Endothelial cell of umbilical vein (primary cell): ENCODE measurements at regions not wholly inside any gene's neighbourhood (a gene's known extent, or its start where the extent isn't known, plus 50 kb on each side); places are given as distances from the start of the nearest gene placed in this dataset.
"Not testable (repeated sequence)": the region's sequence is repeated elsewhere in the genome, so short reads cannot be mapped to it uniquely, and the experiment has no call there.

ENCODE experiments used
- BruUV-seq: library from RNA; stranded (reverse); fragments of 400-500 nt; replicated peaks from 2 replicates; lab custom pipeline; 2021; lab: Mats Ljungman, UMichigan
- CTCF ChIA-PET: fragments of 300-600, 350-600 bp; sonication (Branson Sonifier 250); formaldehyde crosslinking; loops from one replicate; lab custom pipeline; 2021; ENCODE audit warnings: antibody characterized with exemption, inconsistent platforms; lab: Charles Lee
- POLR2A ChIA-PET: fragments of 300-600, 350-600 bp; sonication (Branson Sonifier 250); formaldehyde crosslinking; loops from one replicate; lab custom pipeline; 2021; ENCODE audit warnings: antibody characterized with exemption, inconsistent platforms; lab: Charles Lee
- DNase-seq: peaks from one replicate; pipeline ENCODE4 v3.0.0-alpha.2; 2011; ENCODE audit warnings: low read depth, low spot score
- FAIRE-seq: peaks from 2 replicates; lab custom pipeline; 2011; peaks lifted over from hg19 to GRCh38; lab: Jason Lieb, UNC
- H2AFZ ChIP-seq: 2 replicates; pipeline ENCODE4 v1.6.0; 2012; ENCODE audit warnings: low read depth, low read length, control low read depth, inconsistent platforms
- H3K27ac ChIP-seq: 2 replicates; pipeline ENCODE4 v1.5.1; 2011; ENCODE audit warnings: low read depth, mild to moderate bottlenecking, control low read depth, low read length, moderate library complexity; ENCODE audit not compliant: insufficient read depth
- H3K27me3 ChIP-seq, 2 experiments: 2 replicates each; pipeline versions ENCODE4 v1.6.0 to v1.6.1; 2011; ENCODE audit warnings: low read length in 2 of 2, mixed read lengths in 1 of 2; ENCODE audit not compliant: control insufficient read depth in 2 of 2, insufficient read depth in 2 of 2
- H3K36me3 ChIP-seq, 2 experiments: 2 replicates in 1 of 2; 3 replicates in 1 of 2; pipeline ENCODE4 v1.5.1; 2011; ENCODE audit warnings: low read length in 2 of 2, mild to moderate bottlenecking in 1 of 2, moderate library complexity in 1 of 2; ENCODE audit not compliant: control insufficient read depth in 2 of 2, insufficient read depth in 2 of 2; ENCODE audit errors: extremely low read depth in 1 of 2
- H3K4me1 ChIP-seq: 3 replicates; pipeline ENCODE4 v1.5.1; 2011; ENCODE audit warnings: mild to moderate bottlenecking, low read length; ENCODE audit not compliant: control insufficient read depth, insufficient read depth; ENCODE audit errors: extremely low read depth
- H3K4me2 ChIP-seq: 2 replicates; pipeline ENCODE4 v1.6.1; 2011; ENCODE audit warnings: low read length, control low read depth, mixed read lengths; ENCODE audit not compliant: insufficient read depth
- H3K4me3 ChIP-seq, 3 experiments: fragments of 200-600 bp in 1 of 3; sonication (generic), shearing (Covaris generic) in 1 of 3; replicated peaks in 1 of 3; 2 replicates each; pipeline ENCODE4 v1.5.1; 2011 to 2016; ENCODE audit warnings: control low read depth in 3 of 3, low read length in 3 of 3, mild to moderate bottlenecking in 2 of 3, inconsistent platforms in 1 of 3, low read depth in 1 of 3, moderate library complexity in 1 of 3; ENCODE audit not compliant: insufficient read depth in 1 of 3
- H3K79me2 ChIP-seq: 2 replicates; pipeline ENCODE4 v1.6.0; 2012; ENCODE audit warnings: low read length, inconsistent platforms; ENCODE audit not compliant: control insufficient read depth, insufficient read depth
- H3K9ac ChIP-seq: replicated peaks from 2 replicates; pipeline ENCODE3; 2011; ENCODE audit warnings: low read length, control low read depth; ENCODE audit not compliant: insufficient read depth; ENCODE audit errors: extremely low read depth
- H3K9me1 ChIP-seq: replicated peaks from 3 replicates; pipeline ENCODE4 v1.6.0; 2011; ENCODE audit warnings: mild to moderate bottlenecking, low read length; ENCODE audit not compliant: control insufficient read depth, insufficient read depth; ENCODE audit errors: extremely low read depth
- H3K9me3 ChIP-seq: replicated peaks from 2 replicates; pipeline ENCODE4 v1.5.1; 2012; ENCODE audit warnings: low read length, inconsistent platforms; ENCODE audit not compliant: control insufficient read depth, insufficient read depth
- H4K20me1 ChIP-seq: replicated peaks from 2 replicates; pipeline ENCODE3; 2011; ENCODE audit warnings: mild to moderate bottlenecking, low read length; ENCODE audit not compliant: control insufficient read depth, insufficient read depth; ENCODE audit errors: extremely low read depth
- EZH2 ChIP-seq: IDR thresholded peaks from 2 replicates; pipeline ENCODE4 v1.6.1; 2012; ENCODE audit warnings: borderline replicate concordance, low read depth, mild to moderate bottlenecking, moderate library complexity, low read length, inconsistent platforms; ENCODE audit not compliant: severe bottlenecking
- FOS ChIP-seq: IDR thresholded peaks from 2 replicates; pipeline ENCODE4 v1.6.1; 2011; ENCODE audit warnings: mild to moderate bottlenecking, low read length, moderate library complexity, borderline replicate concordance; ENCODE audit not compliant: insufficient read depth
- GATA2 ChIP-seq: IDR thresholded peaks from 2 replicates; pipeline ENCODE4 v1.7.0; 2011; ENCODE audit warnings: low read depth, mild to moderate bottlenecking, moderate library complexity, mixed read lengths, low read length; ENCODE audit not compliant: insufficient read length, insufficient read depth
- JUN ChIP-seq: IDR thresholded peaks from 2 replicates; pipeline ENCODE4 v1.6.1; 2011; ENCODE audit warnings: borderline replicate concordance, low read depth; ENCODE audit not compliant: insufficient read length, insufficient read depth
- MYC ChIP-seq: IDR thresholded peaks from one replicate; pipeline ENCODE4 v1.6.1; 2011; ENCODE audit warnings: mild to moderate bottlenecking, low read depth, low read length
- POLR2A ChIP-seq: IDR thresholded peaks from 2 replicates; pipeline ENCODE4 v1.6.1; 2012; ENCODE audit warnings: low read depth, mild to moderate bottlenecking, control low read depth, low read length
- POLR2AphosphoS5 ChIP-seq: IDR thresholded peaks from 2 replicates; pipeline ENCODE4 v1.6.1; 2012; ENCODE audit warnings: low read depth, mild to moderate bottlenecking, control low read depth, low read length, moderate library complexity; ENCODE audit not compliant: insufficient read depth
- dilution Hi-C: fragments of 300-500 bp; cut with MboI; formaldehyde crosslinking; loops from one replicate; pipeline ENCODE4 v1.15.0; 2019; ENCODE audit warnings: low sequenced_read_pairs; ENCODE audit not compliant: extremely low pct_ligation_motif_present
- intact Hi-C: fragments of 100-400 bp; cut with micrococcal nuclease; formaldehyde crosslinking; loops from one replicate; pipeline ENCODE4 v1.10.0; 2022
- TF ChIP-seq, protein P1 (sequence below), 2 donors: IDR thresholded peaks; 1 replicate in 1 of 2; 2 replicates in 1 of 2; pipeline ENCODE4 v1.5.1; 2011; ENCODE audit warnings: low read length in 2 of 2, mild to moderate bottlenecking in 2 of 2, moderate library complexity in 2 of 2, control low read depth in 1 of 2, inconsistent platforms in 1 of 2, low read depth in 1 of 2; ENCODE audit not compliant: insufficient read depth in 1 of 2; ENCODE audit errors: extremely low read depth in 1 of 2
- TF ChIP-seq, protein P2 (sequence below): IDR thresholded peaks from 2 replicates; pipeline ENCODE4 v1.6.1; 2011; ENCODE audit not compliant: insufficient read depth, insufficient read length

GRCh38 chr3:81816473-81817250 is 55.2 kb upstream of the GBE1 start:
- DNase-seq (no peak), FAIRE-seq (no peak)
- ChIA-PET POLR2A (no interaction called here), CTCF (no interaction called here)
- H2AFZ ChIP-seq, result no peak overlapping the region
- intact Hi-C loops, result no loop called here
- H3K27ac ChIP-seq, result no peak overlapping the region
- no peaks in the 10 kb centered on the region for H3K9me3 ChIP-seq
- H3K4me2 ChIP-seq, result no peak overlapping the region
- H3K36me3 ChIP-seq, result no peaks in the 10 kb centered on the region
- no peaks in the 10 kb centered on the region for H3K79me2 ChIP-seq
- H3K9me1 ChIP-seq, result no peaks in the 10 kb centered on the region
- no peaks in the 10 kb centered on the region for H3K4me1 ChIP-seq
- TF ChIP-seq, protein P1, sequence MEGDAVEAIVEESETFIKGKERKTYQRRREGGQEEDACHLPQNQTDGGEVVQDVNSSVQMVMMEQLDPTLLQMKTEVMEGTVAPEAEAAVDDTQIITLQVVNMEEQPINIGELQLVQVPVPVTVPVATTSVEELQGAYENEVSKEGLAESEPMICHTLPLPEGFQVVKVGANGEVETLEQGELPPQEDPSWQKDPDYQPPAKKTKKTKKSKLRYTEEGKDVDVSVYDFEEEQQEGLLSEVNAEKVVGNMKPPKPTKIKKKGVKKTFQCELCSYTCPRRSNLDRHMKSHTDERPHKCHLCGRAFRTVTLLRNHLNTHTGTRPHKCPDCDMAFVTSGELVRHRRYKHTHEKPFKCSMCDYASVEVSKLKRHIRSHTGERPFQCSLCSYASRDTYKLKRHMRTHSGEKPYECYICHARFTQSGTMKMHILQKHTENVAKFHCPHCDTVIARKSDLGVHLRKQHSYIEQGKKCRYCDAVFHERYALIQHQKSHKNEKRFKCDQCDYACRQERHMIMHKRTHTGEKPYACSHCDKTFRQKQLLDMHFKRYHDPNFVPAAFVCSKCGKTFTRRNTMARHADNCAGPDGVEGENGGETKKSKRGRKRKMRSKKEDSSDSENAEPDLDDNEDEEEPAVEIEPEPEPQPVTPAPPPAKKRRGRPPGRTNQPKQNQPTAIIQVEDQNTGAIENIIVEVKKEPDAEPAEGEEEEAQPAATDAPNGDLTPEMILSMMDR (IDR thresholded peaks at IDR 0.05; ENCODE audit: extremely low read depth in 1 of 2, insufficient read depth in 1 of 2, low read depth in 1 of 2, low read length in 2 of 2), result no peak
- TF ChIP-seq POLR2A (no peak), JUN (no peak), FOS (no peak), POLR2AphosphoS5 (no peak), GATA2 (no peak), EZH2 (no peak), MYC (no peak)
- TF ChIP-seq, protein P2, sequence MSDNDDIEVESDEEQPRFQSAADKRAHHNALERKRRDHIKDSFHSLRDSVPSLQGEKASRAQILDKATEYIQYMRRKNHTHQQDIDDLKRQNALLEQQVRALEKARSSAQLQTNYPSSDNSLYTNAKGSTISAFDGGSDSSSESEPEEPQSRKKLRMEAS, result no peak
- no peaks in the 10 kb centered on the region for H4K20me1 ChIP-seq
- H3K9ac ChIP-seq, result no peak overlapping the region
- dilution Hi-C loops, result no loop called here
- no peak overlapping the region for H3K4me3 ChIP-seq
- BruUV-seq, result no TSS peak
- H3K27me3 ChIP-seq, result no peaks in the 10 kb centered on the region

DNA sequence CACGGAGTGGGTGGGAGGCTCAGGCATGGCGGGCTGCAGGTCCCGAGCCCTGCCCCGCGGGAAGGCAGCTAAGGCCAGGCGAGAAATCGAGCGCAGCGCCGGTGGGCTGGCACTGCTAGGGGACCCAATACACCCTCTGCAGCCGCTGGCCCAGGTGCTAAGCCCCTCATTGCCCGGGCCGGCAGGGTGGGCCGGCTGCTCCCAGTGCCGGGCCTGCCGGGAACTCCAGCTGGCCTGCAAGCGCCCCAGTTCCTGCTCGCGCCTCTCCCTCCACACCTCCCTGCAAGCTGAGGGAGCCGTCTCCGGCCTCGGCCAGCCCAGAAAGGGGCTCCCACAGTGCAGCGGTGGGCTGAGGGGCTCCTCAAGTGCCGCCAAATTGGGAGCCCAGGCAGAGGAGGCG is 50.7 kb upstream of the GBE1 start:
- H3K9ac ChIP-seq, H3K4me3 ChIP-seq, H3K79me2 ChIP-seq, H3K27ac ChIP-seq, H3K9me3 ChIP-seq, intact Hi-C loops, FAIRE-seq, H3K9me1 ChIP-seq, H3K4me2 ChIP-seq, H3K4me1 ChIP-seq, H3K27me3 ChIP-seq, DNase-seq, BruUV-seq, dilution Hi-C loops, H4K20me1 ChIP-seq, H3K36me3 ChIP-seq, POLR2A ChIA-PET, H2AFZ ChIP-seq: not testable (repeated sequence)
- CTCF ChIA-PET, result interaction anchor here (1.1 kb wide), 1 partner anchor 9 kb away, joined by 3 read pairs; no protein-coding TSS in a partner anchor
